Adipocyte (in vitro differentiated cells): ENCODE measurements at regions not wholly inside any gene's neighbourhood (a gene's known extent, or its start where the extent isn't known, plus 50 kb on each side); places are given as distances from the start of the nearest gene placed in this dataset.

Source experiments
- DNase-seq: peaks from one replicate; pipeline ENCODE4 v3.0.0-alpha.2; 2015; ENCODE audit warnings: low read depth
- H3K27me3 ChIP-seq: replicated peaks from 2 replicates; pipeline ENCODE4 v1.7.0; 2013; ENCODE audit warnings: mild to moderate bottlenecking, low read length, moderate library complexity; ENCODE audit not compliant: control insufficient read depth, insufficient read depth
- H3K36me3 ChIP-seq: 2 replicates; pipeline ENCODE4 v1.7.0; 2013; ENCODE audit warnings: low read length, mild to moderate bottlenecking, moderate library complexity; ENCODE audit not compliant: control insufficient read depth, insufficient read depth, severe bottlenecking
- H3K4me1 ChIP-seq: 2 replicates; pipeline ENCODE4 v1.7.0; 2013; ENCODE audit warnings: mild to moderate bottlenecking, low read length, moderate library complexity; ENCODE audit not compliant: control insufficient read depth, insufficient read depth
- H3K4me3 ChIP-seq: 2 replicates; pipeline ENCODE4 v1.7.0; 2013; ENCODE audit warnings: mild to moderate bottlenecking, low read length, moderate library complexity
- H3K9ac ChIP-seq: 2 replicates; pipeline ENCODE4 v1.7.0; 2013; ENCODE audit warnings: mild to moderate bottlenecking, low read length, moderate library complexity
- H3K9me3 ChIP-seq: 2 replicates; pipeline ENCODE4 v1.7.0; 2013; ENCODE audit warnings: mild to moderate bottlenecking, low read length, moderate library complexity; ENCODE audit not compliant: control insufficient read depth

DNA sequence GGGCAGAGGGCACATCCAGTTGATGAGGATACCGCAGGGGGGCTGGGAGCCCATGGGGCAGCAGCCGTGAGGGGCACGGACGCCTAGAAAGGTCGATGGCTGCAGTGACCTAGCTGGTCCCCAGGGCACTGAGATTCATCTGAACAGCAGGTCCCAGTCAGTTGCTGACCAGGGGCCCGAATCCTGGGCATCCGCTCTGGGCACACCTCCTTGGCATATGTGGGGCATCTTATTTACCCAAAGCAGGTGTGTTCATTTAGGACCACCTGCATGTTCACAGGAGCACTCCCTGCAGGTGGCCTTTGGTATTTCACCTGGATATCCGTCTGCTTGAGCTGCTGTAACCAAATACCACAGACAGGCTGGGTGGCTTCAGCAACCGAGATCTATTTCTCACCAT is 72.0 kb upstream of the ODC1 start:
- H3K9ac ChIP-seq = no peak overlapping the region
- peaks cover 7% of the 10 kb centered on the region for H3K27me3 ChIP-seq
- H3K4me3 ChIP-seq = no peak overlapping the region
- no peak for DNase-seq
- H3K36me3 ChIP-seq = no peaks in the 10 kb centered on the region
- no peaks in the 10 kb centered on the region for H3K4me1 ChIP-seq
- peaks cover 28% of the 10 kb centered on the region for H3K9me3 ChIP-seq

DNA sequence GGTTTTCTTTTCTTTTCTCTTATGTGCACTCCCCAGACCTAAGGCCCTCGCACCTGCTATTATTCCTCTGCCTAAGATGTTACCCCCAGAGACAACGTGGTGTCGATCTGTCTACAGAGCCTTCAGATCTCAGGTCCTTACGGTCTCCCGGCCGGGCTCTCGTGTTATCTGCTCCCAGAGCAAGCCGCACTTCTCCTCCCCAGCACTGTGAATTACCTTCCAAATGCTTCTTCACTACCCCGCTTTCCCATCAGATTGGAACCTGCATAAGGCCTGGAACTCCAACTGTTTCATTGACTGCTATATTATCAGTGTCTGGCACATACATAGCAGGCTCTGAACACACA is 71.2 kb upstream of the ODC1 start:
- DNase-seq = no peak
- H3K9ac ChIP-seq = no peak overlapping the region
- no peaks in the 10 kb centered on the region for H3K27me3 ChIP-seq
- H3K36me3 ChIP-seq = no peaks in the 10 kb centered on the region
- H3K9me3 ChIP-seq = peaks cover 35% of the 10 kb centered on the region
- H3K4me1 ChIP-seq = no peaks in the 10 kb centered on the region
- H3K4me3 ChIP-seq = no peak overlapping the region

DNA sequence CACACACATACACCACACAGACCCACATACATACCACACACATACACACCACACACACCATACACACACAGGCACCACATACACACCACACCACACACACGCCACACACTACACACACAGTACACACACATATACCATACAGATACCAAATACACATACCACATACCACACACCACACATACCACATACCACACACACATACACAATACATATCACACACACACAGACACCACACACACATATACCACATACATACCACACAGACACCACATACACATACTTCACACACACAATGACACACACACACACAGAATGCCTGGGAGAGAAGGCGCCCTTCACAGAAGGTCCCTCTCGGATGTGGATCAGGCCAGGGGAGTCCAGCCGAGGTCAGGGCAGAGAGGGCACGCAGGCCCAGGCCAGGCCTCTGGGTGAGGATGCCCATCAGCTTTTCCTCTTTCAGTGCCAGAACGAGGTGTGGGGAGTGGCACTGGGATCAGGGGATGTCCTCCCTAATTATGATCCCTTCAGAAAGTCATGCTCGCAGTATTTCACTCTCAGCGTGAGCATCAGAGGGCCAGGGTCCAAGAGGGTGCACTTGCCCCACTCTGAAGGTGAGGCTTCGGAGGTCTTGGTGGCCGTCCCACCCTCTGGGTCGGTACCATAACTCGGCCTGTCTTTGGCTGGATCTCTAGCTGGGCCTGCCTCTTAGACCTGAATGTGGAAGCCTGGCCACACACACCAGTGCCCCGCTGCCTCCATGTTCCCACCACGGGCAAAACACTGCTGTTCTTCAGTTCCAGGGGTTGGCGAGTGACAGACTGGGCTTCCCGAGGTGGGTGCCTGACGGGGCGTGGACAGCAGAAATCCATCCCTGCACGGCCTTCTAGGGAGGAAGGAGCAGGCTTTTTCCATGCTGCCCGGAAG is 70.6 kb upstream of the ODC1 start:
- H3K27me3 ChIP-seq = no peaks in the 10 kb centered on the region
- no peak for DNase-seq
- H3K36me3 ChIP-seq = no peaks in the 10 kb centered on the region
- H3K4me3 ChIP-seq = no peak overlapping the region
- peaks cover 40% of the 10 kb centered on the region for H3K9me3 ChIP-seq
- no peaks in the 10 kb centered on the region for H3K4me1 ChIP-seq
- H3K9ac ChIP-seq = no peak overlapping the region

DNA sequence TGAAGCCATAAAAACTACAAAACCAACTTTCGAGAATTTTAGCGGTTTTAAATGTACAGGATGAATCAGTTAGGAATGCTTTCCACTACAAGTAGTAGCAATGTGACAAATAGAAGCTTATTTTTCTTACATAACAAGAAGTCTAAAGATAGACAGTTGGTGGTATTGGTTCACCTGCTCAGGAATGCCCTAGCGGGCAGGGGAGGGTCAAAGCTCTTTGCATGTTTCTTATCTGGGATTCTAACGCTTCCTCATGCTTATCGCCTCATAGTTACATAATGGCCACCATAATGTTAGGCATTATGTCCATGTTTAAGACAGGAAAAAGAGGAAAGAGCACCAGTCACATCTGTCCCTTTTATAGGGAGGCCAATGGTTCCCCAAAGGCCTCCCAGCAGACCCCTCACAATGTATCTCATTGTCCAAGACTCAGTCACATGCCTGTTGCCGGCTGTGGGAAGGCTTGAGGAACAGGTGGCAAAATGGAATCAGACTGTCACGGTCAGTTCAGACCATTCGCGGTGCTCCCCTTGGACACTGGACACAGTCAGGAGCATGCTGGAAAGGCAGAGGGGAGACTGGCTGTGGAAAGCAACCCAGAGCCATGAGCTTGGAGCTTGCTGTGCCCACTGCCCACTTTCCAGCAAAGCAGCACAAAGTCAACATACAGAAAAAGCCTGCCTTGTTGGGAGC is 69.4 kb upstream of the ODC1 start:
- DNase-seq = no peak
- Histone ChIP-seq H3K27me3 (no peaks in the 10 kb centered on the region), H3K4me3 (no peak overlapping the region), H3K36me3 (no peaks in the 10 kb centered on the region), H3K4me1 (no peaks in the 10 kb centered on the region), H3K9me3 (peaks cover 40% of the 10 kb centered on the region), H3K9ac (no peak overlapping the region)

DNA sequence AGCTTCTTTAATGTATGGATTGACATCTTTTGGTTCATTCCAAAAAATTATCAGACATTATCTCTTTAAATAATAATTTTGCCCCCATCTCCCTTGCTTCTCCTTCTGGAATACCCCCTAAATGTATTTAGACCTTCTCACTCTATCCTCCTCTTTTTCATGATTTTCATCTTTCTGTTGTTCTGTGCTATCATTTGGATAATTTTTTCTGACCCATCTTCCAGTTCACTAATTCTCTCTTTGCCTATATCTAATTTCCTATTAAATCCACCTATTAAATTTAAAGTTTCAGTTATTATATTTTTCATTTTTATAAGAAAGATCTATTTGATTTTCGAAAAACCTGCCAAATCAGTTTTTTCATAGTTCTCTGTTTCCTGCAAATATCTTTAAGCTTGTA is 67.8 kb upstream of the ODC1 start:
- no peak for DNase-seq
- Histone ChIP-seq H3K36me3 (no peaks in the 10 kb centered on the region), H3K4me3 (peak overlapping the region; percentile 46), H3K9me3 (peaks cover 40% of the 10 kb centered on the region), H3K9ac (no peak overlapping the region), H3K4me1 (no peaks in the 10 kb centered on the region), H3K27me3 (no peaks in the 10 kb centered on the region)

DNA sequence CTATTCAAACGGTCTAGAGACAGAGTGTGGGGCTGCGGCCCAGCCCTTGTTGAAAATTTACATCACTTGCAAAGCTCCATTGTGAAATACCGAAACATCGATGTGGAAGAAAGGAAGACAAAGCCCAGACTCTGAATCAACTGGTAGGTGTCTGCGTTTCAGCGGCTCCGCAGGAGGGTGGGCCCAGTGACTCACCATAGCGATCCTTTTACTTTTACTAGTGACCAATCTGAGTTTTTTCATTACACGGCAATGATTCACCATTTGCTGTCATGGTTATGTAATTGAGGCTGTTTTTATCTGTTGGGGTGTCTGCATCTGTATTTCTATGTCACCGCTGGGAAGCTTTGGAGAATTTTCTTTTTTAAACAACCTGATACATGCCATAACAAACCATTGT is 66.6 kb upstream of the ODC1 start:
- Histone ChIP-seq H3K36me3 (no peaks in the 10 kb centered on the region), H3K9me3 (peaks cover 42% of the 10 kb centered on the region), H3K9ac (no peak overlapping the region), H3K4me1 (no peaks in the 10 kb centered on the region), H3K4me3 (no peak overlapping the region), H3K27me3 (no peaks in the 10 kb centered on the region)
- DNase-seq = no peak

DNA sequence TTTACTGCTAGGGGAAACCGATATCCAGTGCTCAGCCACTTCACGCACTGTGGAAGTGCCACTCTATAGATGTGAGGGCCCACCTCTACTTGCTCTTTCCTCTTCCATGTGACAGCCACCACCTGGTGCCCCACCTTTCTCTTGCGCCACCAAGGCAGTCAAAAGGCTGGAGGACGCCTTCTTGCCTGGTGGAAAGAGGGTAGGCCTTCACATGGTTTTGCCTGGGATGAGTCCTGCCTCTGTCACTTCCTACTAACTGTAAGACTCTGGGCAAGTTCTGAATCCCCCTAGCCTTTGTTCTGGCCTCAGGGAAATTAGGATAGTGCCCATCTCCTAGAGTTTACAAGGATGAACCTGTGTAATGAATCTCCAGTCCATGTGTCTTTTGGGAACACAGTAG is 66.1 kb upstream of the ODC1 start:
- H3K4me3 ChIP-seq = no peak overlapping the region
- no peak overlapping the region for H3K9ac ChIP-seq
- no peaks in the 10 kb centered on the region for H3K4me1 ChIP-seq
- no peaks in the 10 kb centered on the region for H3K27me3 ChIP-seq
- no peak for DNase-seq
- peaks cover 45% of the 10 kb centered on the region for H3K9me3 ChIP-seq
- H3K36me3 ChIP-seq = no peaks in the 10 kb centered on the region

DNA sequence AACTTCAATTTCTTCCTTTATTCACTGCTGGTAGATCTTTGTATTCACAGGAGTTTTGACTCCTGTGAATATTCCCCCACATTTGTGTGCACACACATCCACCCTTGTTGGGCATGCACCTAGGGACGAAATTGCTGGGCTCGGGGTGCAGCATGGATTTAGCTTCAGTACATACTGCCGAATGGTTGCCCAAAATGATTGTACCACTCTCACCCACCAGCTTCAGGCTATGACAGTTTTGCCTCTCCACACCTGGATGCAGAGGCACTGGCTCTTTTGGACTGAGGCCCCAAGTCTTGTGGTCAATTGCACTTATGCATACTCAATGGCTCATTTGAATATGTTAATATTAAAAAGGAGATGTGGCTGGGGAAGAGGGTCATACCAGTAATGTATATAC is 65.1 kb upstream of the ODC1 start:
- DNase-seq = no peak
- H3K27me3 ChIP-seq = no peaks in the 10 kb centered on the region
- H3K4me1 ChIP-seq = no peaks in the 10 kb centered on the region
- no peak overlapping the region for H3K9ac ChIP-seq
- no peak overlapping the region for H3K4me3 ChIP-seq
- peaks cover 45% of the 10 kb centered on the region for H3K9me3 ChIP-seq
- no peaks in the 10 kb centered on the region for H3K36me3 ChIP-seq

DNA sequence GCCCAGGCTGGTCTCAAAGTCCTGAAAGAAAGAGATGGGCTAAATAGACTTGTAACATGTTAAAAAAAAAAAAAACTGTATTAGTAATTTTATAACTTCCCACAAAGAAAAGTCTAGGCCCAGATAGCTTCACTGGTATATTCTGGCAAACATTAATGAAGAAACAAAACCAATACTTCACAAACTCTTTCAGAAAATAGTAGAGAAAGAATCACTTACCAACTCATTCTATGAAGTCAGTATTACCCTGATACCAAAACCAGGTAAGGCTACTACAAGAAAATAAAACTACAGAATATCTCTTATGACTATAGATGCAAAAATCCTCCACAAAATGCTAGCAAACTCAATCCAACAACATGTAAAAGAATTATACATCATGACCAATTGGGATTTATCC is 59.9 kb upstream of the ODC1 start:
- H3K36me3 ChIP-seq = no peaks in the 10 kb centered on the region
- DNase-seq = no peak
- no peaks in the 10 kb centered on the region for H3K4me1 ChIP-seq
- no peak overlapping the region for H3K9ac ChIP-seq
- peaks cover 20% of the 10 kb centered on the region for H3K27me3 ChIP-seq
- H3K4me3 ChIP-seq = no peak overlapping the region
- H3K9me3 ChIP-seq = peaks cover 5% of the 10 kb centered on the region

DNA sequence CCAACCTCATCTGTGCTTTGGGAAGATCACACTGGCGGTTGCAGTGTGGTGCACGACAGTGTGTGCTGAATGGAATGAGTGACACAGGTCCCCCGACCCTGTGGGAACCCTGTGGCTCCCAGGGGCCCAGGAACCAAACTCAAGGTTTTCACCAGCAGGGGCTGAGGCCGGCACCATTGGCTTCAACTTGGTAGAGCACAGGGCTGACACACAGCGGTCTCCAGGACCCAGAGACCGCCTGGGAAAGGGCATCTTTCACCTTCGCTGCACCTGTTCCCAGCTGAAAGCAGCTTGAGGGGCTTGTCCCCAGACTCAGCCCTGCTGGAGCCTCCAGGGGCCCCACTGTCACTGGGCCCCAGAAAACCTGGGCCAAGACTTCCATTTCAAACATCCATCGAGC is 59.0 kb upstream of the ODC1 start:
- Histone ChIP-seq H3K9ac (no peak overlapping the region), H3K9me3 (peaks cover 5% of the 10 kb centered on the region), H3K4me3 (no peak overlapping the region), H3K36me3 (no peaks in the 10 kb centered on the region), H3K4me1 (no peaks in the 10 kb centered on the region), H3K27me3 (peaks cover 27% of the 10 kb centered on the region)
- no peak for DNase-seq

DNA sequence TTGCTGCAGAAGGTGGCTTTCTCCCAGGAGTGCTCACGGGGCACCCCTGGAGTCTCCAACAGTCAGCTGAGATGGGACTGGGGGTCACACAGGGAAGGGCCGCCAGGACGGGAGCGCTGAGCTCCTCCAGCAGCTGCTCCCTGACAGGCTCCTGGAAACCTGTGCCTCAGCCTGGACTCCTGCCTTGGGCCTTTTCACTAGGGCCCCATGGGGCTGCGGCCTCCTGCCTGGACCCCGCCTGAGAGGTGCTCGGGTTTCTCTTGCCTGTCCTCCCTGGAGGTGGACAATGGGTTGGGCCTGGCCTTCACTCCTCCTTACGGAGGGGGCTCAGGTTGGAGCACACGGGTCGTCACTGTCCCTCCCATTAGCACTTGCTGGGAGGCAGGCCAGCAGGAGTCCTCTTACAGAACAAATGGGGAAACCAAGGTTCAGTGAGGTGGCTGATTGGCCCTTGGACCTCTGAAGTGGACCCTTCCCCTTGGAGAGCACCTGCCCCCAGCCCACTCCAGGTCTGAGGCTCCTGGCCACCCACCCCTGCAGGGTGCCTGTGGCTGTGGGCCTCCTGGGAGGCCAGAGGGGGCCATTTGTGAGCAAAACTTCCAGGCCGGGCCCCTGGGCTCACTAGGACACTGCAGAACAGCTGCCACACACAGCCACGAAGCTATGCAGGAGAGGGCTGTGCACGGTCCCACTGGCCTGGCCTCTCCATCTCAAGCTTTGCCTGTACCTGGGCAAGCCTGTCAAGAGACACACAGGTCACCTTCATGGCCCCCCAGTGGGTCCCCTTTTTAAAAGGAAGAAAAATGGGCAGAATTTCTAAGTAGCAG is 57.1 kb upstream of the ODC1 start:
- Histone ChIP-seq H3K9me3 (peaks cover 5% of the 10 kb centered on the region), H3K27me3 (peaks cover 39% of the 10 kb centered on the region), H3K9ac (no peak overlapping the region), H3K36me3 (no peaks in the 10 kb centered on the region), H3K4me1 (no peaks in the 10 kb centered on the region), H3K4me3 (no peak overlapping the region)
- no peak for DNase-seq
